Panc1 (cell line): ENCODE measurements at regions not wholly inside any gene's neighbourhood (a gene's known extent, or its start where the extent isn't known, plus 50 kb on each side); places are given as distances from the start of the nearest gene placed in this dataset.

ENCODE experiments used
- ATAC-seq: fragments of 200-7000 bp; cut with Tn5 transposase; 2 replicates; pipeline ENCODE4 v1.9.1; 2020; ENCODE audit warnings: mild to moderate bottlenecking, moderate library complexity
- BruUV-seq: library from RNA; stranded (reverse); fragments of 400-500 nt; replicated peaks from 2 replicates; lab custom pipeline; 2021; lab: Mats Ljungman, UMichigan
- CTCF ChIA-PET: fragments of 300-600 bp; sonication (Branson Sonifier 250); formaldehyde crosslinking; loops from one replicate; lab custom pipeline; 2022; ENCODE audit warnings: antibody characterized with exemption; lab: Charles Lee
- POLR2A ChIA-PET: fragments of 300-600 bp; sonication (Branson Sonifier 250); formaldehyde crosslinking; loops from one replicate; lab custom pipeline; 2022; ENCODE audit warnings: antibody characterized with exemption; lab: Charles Lee
- DNase-seq: peaks from one replicate; pipeline ENCODE4 v3.0.0-alpha.2; 2010; ENCODE audit warnings: low read depth, low spot score
- H3K27ac ChIP-seq: 2 replicates; pipeline ENCODE4 v1.5.1; 2011; ENCODE audit warnings: mild to moderate bottlenecking, low read length, inconsistent platforms
- H3K27me3 ChIP-seq: fragments of 200-500 bp; sonication (Bioruptor generic); 2 replicates; pipeline ENCODE4 v1.6.0; 2014; ENCODE audit warnings: low read length, inconsistent platforms; ENCODE audit not compliant: control insufficient read depth, insufficient read depth
- H3K36me3 ChIP-seq: fragments of 200-500 bp; sonication (Bioruptor generic); 2 replicates; pipeline ENCODE4 v1.5.1; 2014; ENCODE audit warnings: inconsistent platforms, mild to moderate bottlenecking, low read length, moderate library complexity; ENCODE audit not compliant: control insufficient read depth, insufficient read depth
- H3K4me1 ChIP-seq: 2 replicates; pipeline ENCODE4 v1.5.1; 2011; ENCODE audit warnings: inconsistent platforms, mild to moderate bottlenecking, low read length, moderate library complexity; ENCODE audit not compliant: control insufficient read depth, insufficient read depth
- H3K4me3 ChIP-seq, 2 experiments: 2 replicates each; pipeline ENCODE4 v1.5.1; 2011 to 2012; ENCODE audit warnings: low read depth in 2 of 2, low read length in 2 of 2, mild to moderate bottlenecking in 2 of 2, inconsistent platforms in 1 of 2, moderate library complexity in 1 of 2
- H3K9me3 ChIP-seq: fragments of 200-500 bp; sonication (Bioruptor generic); 2 replicates; pipeline ENCODE4 v1.5.1; 2014; ENCODE audit warnings: low read depth, mild to moderate bottlenecking, inconsistent platforms, low read length, moderate library complexity; ENCODE audit not compliant: control insufficient read depth, insufficient read depth
- CTCF ChIP-seq: fragments of 450-650 bp; IDR thresholded peaks from 2 replicates; pipeline ENCODE4 v1.5.1; 2017; ENCODE audit warnings: mild to moderate bottlenecking
- POLR2AphosphoS5 ChIP-seq: IDR thresholded peaks from 2 replicates; pipeline ENCODE4 v1.6.1; 2012; ENCODE audit warnings: mild to moderate bottlenecking, low read depth, low read length, moderate library complexity
- REST ChIP-seq, 2 experiments: IDR thresholded peaks; 2 replicates each; pipeline ENCODE4 v1.6.1; 2011 to 2012; ENCODE audit warnings: low read depth in 2 of 2, control low read depth in 1 of 2, low read length in 1 of 2, mild to moderate bottlenecking in 1 of 2, moderate library complexity in 1 of 2; ENCODE audit not compliant: insufficient read depth in 1 of 2
- SIN3A ChIP-seq: IDR thresholded peaks from 2 replicates; pipeline ENCODE4 v1.6.1; 2012; ENCODE audit warnings: low read depth, mild to moderate bottlenecking, low read length, moderate library complexity, borderline replicate concordance; ENCODE audit not compliant: insufficient read depth
- TCF7L2 ChIP-seq: IDR thresholded peaks from 2 replicates; pipeline ENCODE4 v1.6.1; 2011; ENCODE audit warnings: mild to moderate bottlenecking, low read depth, low read length, inconsistent platforms
- in situ Hi-C: cut with HindIII; loops from 2 replicates; pipeline ENCODE4 v1.10.0; 2016; ENCODE audit warnings: low sequenced_read_pairs, low pct_unique_long_range_greater_than_20kb
- intact Hi-C: fragments of 100-400 bp; cut with micrococcal nuclease; formaldehyde crosslinking; loops from one replicate; pipeline ENCODE4 v1.10.0; 2022; ENCODE audit not compliant: unreplicated experiment

- Histone ChIP-seq H3K4me3 (no peak overlapping the region), H3K36me3 (no peaks in the 10 kb centered on the region), H3K27ac (peak overlapping the region; percentile 95), H3K4me1 (peaks cover 100% of the 10 kb centered on the region), H3K9me3 (no peaks in the 10 kb centered on the region), H3K27me3 (no peaks in the 10 kb centered on the region)
- POLR2A ChIA-PET, result interaction anchor here (0.6 kb wide), 1 partner anchor 64 kb away, joined by 3 read pairs; no protein-coding TSS in a partner anchor
- DNase-seq (peak; percentile 72), ATAC-seq (no peak)
- CTCF ChIA-PET, result interaction anchor here (0.6 kb wide), 1 partner anchor 25 kb away, joined by 3 read pairs; no protein-coding TSS in a partner anchor
- TF ChIP-seq CTCF (no peak), POLR2AphosphoS5 (no peak), SIN3A (no peak), REST (IDR thresholded peaks at IDR 0.05; ENCODE audit: insufficient read depth in 1 of 2, low read depth in 2 of 2, low read length in 1 of 2) (no peak), TCF7L2 (no peak)
- BruUV-seq, result no TSS peak
- in situ Hi-C loops (no loop called here), intact Hi-C loops (loop anchor here (5.0 to 10.0 kb wide), 2 partner anchors 91 to 102 kb away; no protein-coding TSS in a partner anchor)
Observed at GRCh38 chr9:21682981-21683380, 119.5 kb upstream of the MTAP start.

- ATAC-seq, result no peak
- peak; percentile 56 for DNase-seq
- H3K9me3 ChIP-seq, result no peaks in the 10 kb centered on the region
- H3K36me3 ChIP-seq, result no peaks in the 10 kb centered on the region
- H3K27me3 ChIP-seq, result no peaks in the 10 kb centered on the region
- in situ Hi-C loops (no loop called here), intact Hi-C loops (loop anchor here (5.0 to 10.0 kb wide), 2 partner anchors 91 to 101 kb away; no protein-coding TSS in a partner anchor)
- no TSS peak for BruUV-seq
- peak overlapping the region; percentile 95 for H3K27ac ChIP-seq
- no peak overlapping the region for H3K4me3 ChIP-seq
- CTCF ChIA-PET, result interaction anchor here (0.6 kb wide), 1 partner anchor 26 kb away, joined by 3 read pairs; no protein-coding TSS in a partner anchor
- TF ChIP-seq CTCF (no peak), TCF7L2 (no peak), REST (IDR thresholded peaks at IDR 0.05; ENCODE audit: insufficient read depth in 1 of 2, low read depth in 2 of 2, low read length in 1 of 2) (no peak), SIN3A (no peak)
- H3K4me1 ChIP-seq, result peaks cover 100% of the 10 kb centered on the region
- POLR2A ChIA-PET, result interaction anchor here (0.6 to 0.7 kb wide), 4 partner anchors 65 to 128 kb away, joined by 3 to 4 read pairs (median 4); no protein-coding TSS in a partner anchor
Observed at GRCh38 chr9:21683484-21684175, 118.8 kb upstream of the MTAP start.
